ENCODE measurements at regions not wholly inside any gene's neighbourhood (a gene's known extent, or its start where the extent isn't known, plus 50 kb on each side); places are given as distances from the start of the nearest gene placed in this dataset.

DNA sequence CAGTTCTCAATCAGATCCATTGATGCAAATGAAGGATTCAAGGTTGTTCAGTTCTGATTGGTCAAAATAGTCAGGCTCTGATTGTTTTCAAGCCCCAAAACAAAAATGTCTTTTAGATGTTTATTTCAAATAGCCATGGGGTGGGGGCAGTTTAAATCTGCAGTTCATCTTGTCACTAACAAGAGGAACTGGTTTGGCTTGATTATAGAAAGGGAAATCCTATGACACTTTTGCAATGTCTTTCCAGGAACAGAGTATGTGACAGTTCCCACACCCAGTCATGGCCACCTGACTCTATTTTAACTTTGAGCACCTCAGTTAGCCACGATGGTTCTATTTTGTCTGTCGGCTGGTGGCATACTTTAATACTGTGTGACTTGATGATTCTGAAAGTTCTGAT, 1544.1 kb downstream of the PLA2G4A start:
- H3K4me3 ChIP-seq, result no peak overlapping the region
- no peaks in the 10 kb centered on the region for H3K36me3 ChIP-seq
- intact Hi-C loops (cut with DNase I; ENCODE audit: low total_unique reads), result no loop called here
- DNase-seq, result no peak
- WGBS, 5 donors, result 63 to 93% (median 75%) methylated on average over 2 of the region's 2 CpGs
- H3K9me3 ChIP-seq, result peaks cover 0 to 7% (median under 1%) of the 10 kb centered on the region in 8 donors
- no peaks in the 10 kb centered on the region for H3K27me3 ChIP-seq (replicated peaks in 1 of 7)
- TF ChIP-seq POLR2AphosphoS5 (IDR thresholded peaks at IDR 0.05), result no peak
- TF ChIP-seq POLR2A (IDR thresholded peaks at IDR 0.05), result no peak
- TF ChIP-seq, protein P1, sequence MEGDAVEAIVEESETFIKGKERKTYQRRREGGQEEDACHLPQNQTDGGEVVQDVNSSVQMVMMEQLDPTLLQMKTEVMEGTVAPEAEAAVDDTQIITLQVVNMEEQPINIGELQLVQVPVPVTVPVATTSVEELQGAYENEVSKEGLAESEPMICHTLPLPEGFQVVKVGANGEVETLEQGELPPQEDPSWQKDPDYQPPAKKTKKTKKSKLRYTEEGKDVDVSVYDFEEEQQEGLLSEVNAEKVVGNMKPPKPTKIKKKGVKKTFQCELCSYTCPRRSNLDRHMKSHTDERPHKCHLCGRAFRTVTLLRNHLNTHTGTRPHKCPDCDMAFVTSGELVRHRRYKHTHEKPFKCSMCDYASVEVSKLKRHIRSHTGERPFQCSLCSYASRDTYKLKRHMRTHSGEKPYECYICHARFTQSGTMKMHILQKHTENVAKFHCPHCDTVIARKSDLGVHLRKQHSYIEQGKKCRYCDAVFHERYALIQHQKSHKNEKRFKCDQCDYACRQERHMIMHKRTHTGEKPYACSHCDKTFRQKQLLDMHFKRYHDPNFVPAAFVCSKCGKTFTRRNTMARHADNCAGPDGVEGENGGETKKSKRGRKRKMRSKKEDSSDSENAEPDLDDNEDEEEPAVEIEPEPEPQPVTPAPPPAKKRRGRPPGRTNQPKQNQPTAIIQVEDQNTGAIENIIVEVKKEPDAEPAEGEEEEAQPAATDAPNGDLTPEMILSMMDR (IDR thresholded peaks at IDR 0.05 in 8 of 11, conservative IDR thresholded peaks at IDR 0.05 in 3 of 11), result no peak
- H3K27ac ChIP-seq, result no peak overlapping the region
- no peaks in the 10 kb centered on the region for H3K4me1 ChIP-seq

DNA sequence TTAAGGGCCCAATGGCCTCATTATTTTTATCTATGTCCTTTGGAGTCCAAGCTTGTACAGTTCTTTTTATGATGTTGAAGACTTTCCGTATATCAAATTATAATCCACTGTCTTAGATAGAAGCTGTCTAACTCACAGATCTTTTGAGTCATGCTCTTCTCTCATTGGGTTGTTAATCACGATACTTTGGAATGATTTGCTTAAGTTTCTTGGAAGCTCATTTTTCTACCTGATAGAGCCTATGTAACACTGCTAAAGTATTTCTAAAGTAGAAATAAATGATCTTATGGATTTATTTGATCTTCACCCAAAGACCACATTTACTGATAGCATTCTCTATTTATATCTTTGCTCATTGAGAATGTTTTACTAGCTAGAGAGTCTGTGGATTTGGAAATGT, 1554.1 kb downstream of the PLA2G4A start:
- Histone ChIP-seq H3K27me3 (replicated peaks in 1 of 7) (no peaks in the 10 kb centered on the region), H3K9me3 (peaks cover 0 to 22% (median 3%) of the 10 kb centered on the region in 8 donors), H3K4me1 (no peaks in the 10 kb centered on the region), H3K4me3 (no peak overlapping the region), H3K36me3 (no peaks in the 10 kb centered on the region), H3K27ac (no peak overlapping the region)
- no peak for DNase-seq
- intact Hi-C loops (cut with DNase I; ENCODE audit: low total_unique reads), result no loop called here
- TF ChIP-seq POLR2AphosphoS5 (IDR thresholded peaks at IDR 0.05), result no peak
- TF ChIP-seq, protein P1 (IDR thresholded peaks at IDR 0.05 in 8 of 11, conservative IDR thresholded peaks at IDR 0.05 in 3 of 11), result no peak
- TF ChIP-seq POLR2A (IDR thresholded peaks at IDR 0.05), result no peak
- 85 to 95% (median 88%) methylated on average over 2 of the region's 2 CpGs for WGBS, 5 donors

DNA sequence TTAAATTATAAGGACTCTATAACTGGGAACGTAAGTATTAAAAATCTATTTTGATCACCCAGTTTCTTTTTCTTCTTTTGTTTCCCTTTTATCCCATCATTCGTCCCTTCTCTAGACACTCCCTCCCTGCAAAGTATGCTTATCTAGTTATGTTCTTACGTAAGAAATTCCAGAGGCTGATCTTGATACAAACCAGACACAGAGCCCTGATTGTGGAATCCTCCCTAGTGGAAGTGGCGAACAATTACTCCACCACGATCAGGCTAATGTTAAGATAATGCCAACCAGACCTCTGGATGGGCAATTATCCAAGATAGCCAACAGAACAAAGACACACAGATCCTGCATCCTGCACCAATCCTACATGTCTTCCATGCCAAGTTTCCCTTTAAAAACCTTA, 1557.4 kb downstream of the PLA2G4A start:
- WGBS, 5 donors, result 74 to 87% (median 85%) methylated on average over 5 of the region's 5 CpGs
- H3K27ac ChIP-seq, result no peak overlapping the region
- no peak for DNase-seq
- H3K27me3 ChIP-seq (replicated peaks in 1 of 7), result no peaks in the 10 kb centered on the region
- no peak overlapping the region for H3K4me3 ChIP-seq
- intact Hi-C loops (cut with DNase I; ENCODE audit: low total_unique reads), result no loop called here
- no peaks in the 10 kb centered on the region for H3K4me1 ChIP-seq
- TF ChIP-seq, protein P1 (IDR thresholded peaks at IDR 0.05 in 8 of 11, conservative IDR thresholded peaks at IDR 0.05 in 3 of 11), result no peak
- no peak for TF ChIP-seq POLR2A (IDR thresholded peaks at IDR 0.05)
- H3K9me3 ChIP-seq, result peaks cover 0 to 9% (median 0%) of the 10 kb centered on the region in 8 donors
- no peaks in the 10 kb centered on the region for H3K36me3 ChIP-seq

DNA sequence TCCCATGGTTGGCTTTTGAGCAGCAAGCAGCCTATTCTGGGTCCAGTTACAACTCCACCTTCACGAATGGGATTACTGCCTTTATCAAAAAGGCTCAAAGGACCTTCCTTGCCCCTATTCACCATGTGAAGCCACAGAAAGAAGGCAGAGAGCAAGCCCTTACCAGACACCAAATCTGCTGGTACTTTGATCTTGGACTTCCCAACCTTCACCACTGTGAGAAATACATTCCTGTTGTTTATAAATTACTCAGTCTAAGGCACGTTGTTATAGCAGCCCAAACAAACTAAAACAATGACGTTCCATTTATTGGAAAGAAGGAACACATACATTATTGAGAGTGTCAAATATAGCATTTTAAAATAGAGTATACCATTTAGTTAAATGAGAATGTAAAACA, 1557.9 kb downstream of the PLA2G4A start:
- DNase-seq, result no peak
- no peak overlapping the region for H3K4me3 ChIP-seq
- H3K27ac ChIP-seq, result no peak overlapping the region
- WGBS, 5 donors, result 60 to 81% (median 73%) methylated on average over 3 of the region's 3 CpGs
- no peaks in the 10 kb centered on the region for H3K36me3 ChIP-seq
- no peaks in the 10 kb centered on the region for H3K4me1 ChIP-seq
- H3K9me3 ChIP-seq, result peaks cover 0 to 9% (median 0%) of the 10 kb centered on the region in 8 donors
- TF ChIP-seq POLR2AphosphoS5 (IDR thresholded peaks at IDR 0.05), result no peak
- TF ChIP-seq, protein P1 (IDR thresholded peaks at IDR 0.05 in 8 of 11, conservative IDR thresholded peaks at IDR 0.05 in 3 of 11), result no peak
- no peak for TF ChIP-seq POLR2A (IDR thresholded peaks at IDR 0.05)
- H3K27me3 ChIP-seq (replicated peaks in 1 of 7), result no peaks in the 10 kb centered on the region
- intact Hi-C loops (cut with DNase I; ENCODE audit: low total_unique reads), result no loop called here
